H1 (cell line): ENCODE measurements at regions not wholly inside any gene's neighbourhood (a gene's known extent, or its start where the extent isn't known, plus 50 kb on each side); places are given as distances from the start of the nearest gene placed in this dataset.

ENCODE experiments used
- CTCF ChIA-PET: fragments of 300-600 bp; sonication (Branson Sonifier 250); formaldehyde crosslinking; loops from one replicate; lab custom pipeline; 2021; ENCODE audit not compliant: partially characterized antibody; lab: Charles Lee
- POLR2A ChIA-PET: fragments of 300-600 bp; sonication (Branson Sonifier 250); formaldehyde crosslinking; loops from one replicate; lab custom pipeline; 2021; ENCODE audit warnings: inconsistent platforms; ENCODE audit not compliant: partially characterized antibody; lab: Charles Lee
- DNase-seq, 2 experiments: peaks; one replicate each; pipeline versions ENCODE4 v3.0.0 to v3.0.0-alpha.2; 2010 to 2022; ENCODE audit warnings: low spot score in 2 of 2, low read depth in 1 of 2, mixed read lengths in 1 of 2
- FAIRE-seq: peaks from 2 replicates; lab custom pipeline; 2011; peaks lifted over from hg19 to GRCh38; lab: Jason Lieb, UNC
- H2AFZ ChIP-seq: 2 replicates; pipeline ENCODE4 v1.8.1; 2012; ENCODE audit warnings: low read length, inconsistent platforms
- H2AK5ac ChIP-seq: 2 replicates; pipeline ENCODE4 v1.6.1; 2013; ENCODE audit warnings: low read depth, low read length
- H2BK120ac ChIP-seq: replicated peaks from 2 replicates; pipeline ENCODE3; 2013; ENCODE audit warnings: low read depth, low read length, inconsistent platforms
- H2BK12ac ChIP-seq: 2 replicates; pipeline ENCODE4 v1.6.1; 2013; ENCODE audit warnings: low read depth, low read length
- H2BK15ac ChIP-seq: 2 replicates; pipeline ENCODE4 v1.6.1; 2013; ENCODE audit warnings: low read length
- H2BK20ac ChIP-seq: 2 replicates; pipeline ENCODE4 v1.6.1; 2013; ENCODE audit warnings: low read length
- H2BK5ac ChIP-seq: 2 replicates; pipeline ENCODE4 v1.6.1; 2013; ENCODE audit warnings: low read depth, low read length
- H3K14ac ChIP-seq: 2 replicates; pipeline ENCODE4 v1.6.1; 2013; ENCODE audit warnings: inconsistent platforms; ENCODE audit not compliant: insufficient read length
- H3K18ac ChIP-seq: 2 replicates; pipeline ENCODE4 v1.6.1; 2013; ENCODE audit warnings: low read length; ENCODE audit errors: extremely low read depth
- H3K23ac ChIP-seq: 2 replicates; pipeline ENCODE4 v1.6.1; 2013; ENCODE audit warnings: inconsistent platforms; ENCODE audit not compliant: insufficient read length
- H3K23me2 ChIP-seq: 2 replicates; pipeline ENCODE4 v1.6.1; 2013; ENCODE audit warnings: low read depth, low read length
- H3K27ac ChIP-seq: 2 replicates; pipeline ENCODE4 v1.6.1; 2011; ENCODE audit warnings: low read depth, low read length, inconsistent platforms
- H3K27me3 ChIP-seq, 4 experiments: replicated peaks in 1 of 4; 1 replicate in 1 of 4; 2 replicates in 3 of 4; pipeline versions ENCODE4 v1.6.1 to v1.8.1; 2011 to 2013; ENCODE audit warnings: low read length in 3 of 4, mild to moderate bottlenecking in 3 of 4, inconsistent platforms in 2 of 4, mixed read lengths in 2 of 4, moderate library complexity in 1 of 4; ENCODE audit not compliant: control insufficient read depth in 3 of 4, insufficient read depth in 3 of 4; ENCODE audit errors: extremely low read depth in 1 of 4
- H3K36me3 ChIP-seq, 4 experiments: 2 replicates each; pipeline versions ENCODE4 v1.6.1 to v1.8.1; 2011 to 2013; ENCODE audit warnings: mild to moderate bottlenecking in 4 of 4, low read length in 3 of 4, moderate library complexity in 2 of 4, control low read depth in 1 of 4, inconsistent platforms in 1 of 4; ENCODE audit not compliant: insufficient read depth in 4 of 4, control insufficient read depth in 2 of 4
- H3K4ac ChIP-seq: replicated peaks from 2 replicates; pipeline ENCODE3; 2013; ENCODE audit warnings: low read length, low read depth, mixed read lengths, inconsistent platforms; ENCODE audit not compliant: insufficient read length
- H3K4me1 ChIP-seq, 4 experiments: replicated peaks in 1 of 4; 1 replicate in 1 of 4; 2 replicates in 3 of 4; pipeline versions ENCODE4 v1.6.1 to v1.8.1; 2011 to 2013; ENCODE audit warnings: low read length in 3 of 4, inconsistent platforms in 2 of 4, mixed read lengths in 1 of 4; ENCODE audit not compliant: insufficient read depth in 4 of 4, control insufficient read depth in 3 of 4
- H3K4me2 ChIP-seq, 2 experiments: 2 replicates each; pipeline versions ENCODE4 v1.6.1 to v1.8.1; 2011 to 2013; ENCODE audit warnings: low read depth in 2 of 2, low read length in 2 of 2, control low read depth in 1 of 2, inconsistent platforms in 1 of 2, mild to moderate bottlenecking in 1 of 2; ENCODE audit not compliant: insufficient read depth in 1 of 2
- H3K4me3 ChIP-seq, 4 experiments: fragments of 200-600, 300-600 bp in 1 of 4; sonication (generic), shearing (Covaris generic), sonication (Bioruptor Twin) in 1 of 4; 2 replicates each; pipeline versions ENCODE4 v1.5.1 to v1.8.1; 2011 to 2016; ENCODE audit warnings: low read length in 4 of 4, low read depth in 3 of 4, control low read depth in 2 of 4, inconsistent platforms in 2 of 4, mild to moderate bottlenecking in 2 of 4, mixed read lengths in 1 of 4, moderate library complexity in 1 of 4; ENCODE audit not compliant: insufficient read depth in 2 of 4; ENCODE audit errors: extremely low read depth in 1 of 4
- H3K56ac ChIP-seq: replicated peaks from 2 replicates; pipeline ENCODE3; 2013; ENCODE audit warnings: low read depth, mild to moderate bottlenecking, mixed read lengths, low read length, inconsistent platforms; ENCODE audit not compliant: insufficient read length
- H3K79me1 ChIP-seq: 2 replicates; pipeline ENCODE4 v1.6.1; 2013; ENCODE audit warnings: low read depth, low read length, control low read depth
- H3K79me2 ChIP-seq, 2 experiments: 2 replicates each; pipeline versions ENCODE4 v1.6.1 to v1.8.1; 2012 to 2013; ENCODE audit warnings: low read length in 2 of 2, mild to moderate bottlenecking in 2 of 2, inconsistent platforms in 1 of 2; ENCODE audit not compliant: insufficient read depth in 2 of 2, control insufficient read depth in 1 of 2
- H3K9ac ChIP-seq, 4 experiments: replicated peaks in 1 of 4; 1 replicate in 1 of 4; 2 replicates in 3 of 4; pipeline versions ENCODE4 v1.6.1 to v1.8.1; 2011 to 2013; ENCODE audit warnings: low read depth in 3 of 4, low read length in 3 of 4, control low read depth in 2 of 4, mild to moderate bottlenecking in 2 of 4, moderate library complexity in 2 of 4, inconsistent platforms in 1 of 4; ENCODE audit errors: extremely low read depth in 1 of 4
- H3K9me3 ChIP-seq, 2 experiments: 2 replicates each; pipeline versions ENCODE4 v1.6.1 to v1.8.1; 2012 to 2013; ENCODE audit warnings: mild to moderate bottlenecking in 2 of 2, moderate library complexity in 2 of 2, control low read depth in 1 of 2, inconsistent platforms in 1 of 2, low read depth in 1 of 2, low read length in 1 of 2, mixed read lengths in 1 of 2; ENCODE audit not compliant: insufficient read depth in 2 of 2
- H4K20me1 ChIP-seq, 2 experiments: replicated peaks in 1 of 2; 2 replicates each; pipeline versions ENCODE3 to v1.8.1; 2011 to 2013; ENCODE audit warnings: inconsistent platforms in 2 of 2, low read length in 2 of 2, mild to moderate bottlenecking in 1 of 2; ENCODE audit not compliant: insufficient read depth in 2 of 2, control insufficient read depth in 1 of 2
- H4K5ac ChIP-seq: 2 replicates; pipeline ENCODE4 v1.6.1; 2013; ENCODE audit warnings: low read length, low read depth, mixed read lengths, inconsistent platforms; ENCODE audit not compliant: insufficient read length
- H4K8ac ChIP-seq: 2 replicates; pipeline ENCODE4 v1.8.0; 2013; ENCODE audit warnings: mild to moderate bottlenecking, moderate library complexity, low read length, inconsistent platforms; ENCODE audit not compliant: insufficient read depth; ENCODE audit errors: extremely low read depth
- H4K91ac ChIP-seq: replicated peaks from 2 replicates; pipeline ENCODE3; 2013; ENCODE audit warnings: low read length, mixed read lengths, inconsistent platforms; ENCODE audit not compliant: insufficient read length
- ATF2 ChIP-seq: IDR thresholded peaks from 2 replicates; pipeline ENCODE4 v1.6.1; 2012; ENCODE audit warnings: low read length, inconsistent platforms
- SIN3A ChIP-seq, 2 experiments: IDR thresholded peaks in 1 of 2; conservative IDR thresholded peaks in 1 of 2; 2 replicates each; pipeline ENCODE4 v1.6.1; 2011 to 2012; ENCODE audit warnings: low read length in 2 of 2, improper control_type of control experiment in 1 of 2, low read depth in 1 of 2, mild to moderate bottlenecking in 1 of 2
- WGBS, 2 experiments: shearing (Covaris generic) in 1 of 2; methylation state at CpG; one replicate each; pipeline versions ENCODE4 v1.1.6 to v1.1.7; 2013 to 2015; ENCODE audit warnings: low lambda C conversion rate in 2 of 2, mixed read lengths in 2 of 2, inconsistent platforms in 1 of 2, low coverage in 1 of 2, missing lambda C conversion rate in 1 of 2; ENCODE audit not compliant: insufficient replicate concordance in 2 of 2, insufficient coverage in 1 of 2, insufficient read length in 1 of 2; ENCODE audit errors: extremely low coverage in 1 of 2, missing lambda C conversion rate in 1 of 2; 5-methylcytosine and 5-hydroxymethylcytosine counted together

GRCh38 chr5:145443366-145443765, 391.8 kb downstream of the PRELID2 start:
- Histone ChIP-seq H3K79me2 (no peaks in the 10 kb centered on the region), H3K27me3 (no peaks in the 10 kb centered on the region), H3K4me3 (no peak overlapping the region), H4K5ac (no peak overlapping the region), H3K9me3 (no peaks in the 10 kb centered on the region), H2BK5ac (no peak overlapping the region), H3K23ac (no peak overlapping the region), H2AFZ (no peak overlapping the region), H3K9ac (no peak overlapping the region), H2BK15ac (no peak overlapping the region), H3K56ac (no peak overlapping the region), H3K36me3 (no peaks in the 10 kb centered on the region), H3K4ac (no peak overlapping the region), H4K91ac (no peak overlapping the region), H3K4me2 (no peak overlapping the region), H2BK20ac (no peak overlapping the region), H3K27ac (no peak overlapping the region), H3K14ac (no peak overlapping the region), H3K79me1 (no peaks in the 10 kb centered on the region), H2BK120ac (no peak overlapping the region), H3K23me2 (no peaks in the 10 kb centered on the region), H2BK12ac (no peak overlapping the region), H3K4me1 (no peaks in the 10 kb centered on the region; a peak in 1 of 7 replicates), H4K8ac (no peak overlapping the region), H2AK5ac (no peak overlapping the region), H3K18ac (no peak overlapping the region), H4K20me1 (no peaks in the 10 kb centered on the region)
- TF ChIP-seq SIN3A (conservative IDR thresholded peaks at IDR 0.05 in 1 of 2, IDR thresholded peaks at IDR 0.05 in 1 of 2; ENCODE audit: low read depth in 1 of 2, low read length in 2 of 2) (no peak), ATF2 (no peak)
- ChIA-PET CTCF (interaction anchor here (1.2 kb wide), 1 partner anchor 11 kb away, joined by 3 read pairs; no protein-coding TSS in a partner anchor), POLR2A (no interaction called here)
- 84% methylated on average over 2 of the region's 2 CpGs; no CpG with 5 or more reads in 1 of the 2 experiments for WGBS, 2 experiments
- DNase-seq (no peak), FAIRE-seq (no peak)
